ENCODE measurements at regions not wholly inside any gene's neighbourhood (a gene's known extent, or its start where the extent isn't known, plus 50 kb on each side); places are given as distances from the start of the nearest gene placed in this dataset.

- TF ChIP-seq CTCF (IDR thresholded peaks at IDR 0.05) (no peak), EZH2 (IDR thresholded peaks at IDR 0.05) (no peak)
These were observed 315.4 kb upstream of the CHST9 start for GRCh38 chr18:27500531-27500930.
